HepG2 (cell line): ENCODE measurements at regions not wholly inside any gene's neighbourhood (a gene's known extent, or its start where the extent isn't known, plus 50 kb on each side); places are given as distances from the start of the nearest gene placed in this dataset.

Experiments used
- EP300 ChIP-seq, 3 experiments: sonication (generic) in 1 of 3; formaldehyde crosslinking in 1 of 3; IDR thresholded peaks; 2 replicates each; pipeline versions ENCODE4 v1.5.1 to v1.6.1; 2011 to 2020; ENCODE audit warnings: low read depth in 2 of 3, low read length in 2 of 3, borderline replicate concordance in 1 of 3, improper control_type of control experiment in 1 of 3, mild to moderate bottlenecking in 1 of 3, missing genetic modification reagents in 1 of 3, moderate library complexity in 1 of 3
- EZH2 ChIP-seq: conservative IDR thresholded peaks from 2 replicates; pipeline ENCODE4 v1.6.1; 2012; ENCODE audit warnings: mild to moderate bottlenecking, low read depth, low read length, moderate library complexity
- FOXK1 ChIP-seq: sonication (generic); formaldehyde crosslinking; IDR thresholded peaks from 2 replicates; pipeline ENCODE4 v1.4.0; 2020; ENCODE audit warnings: low read depth, missing genetic modification reagents, borderline replicate concordance
- FOXM1 ChIP-seq: sonication (generic); formaldehyde crosslinking; IDR thresholded peaks from 2 replicates; pipeline ENCODE4 v1.5.0; 2020; ENCODE audit warnings: missing genetic modification reagents
- KAT7 ChIP-seq: IDR thresholded peaks from 2 replicates; pipeline ENCODE4 v1.6.1; 2018; ENCODE audit warnings: borderline replicate concordance, missing compliant biosample characterization
- XBP1 ChIP-seq: sonication (generic); formaldehyde crosslinking; IDR thresholded peaks from 2 replicates; pipeline ENCODE4 v1.5.0; 2020; ENCODE audit warnings: missing genetic modification reagents
- ZBTB33 ChIP-seq: sonication (generic); formaldehyde crosslinking; IDR thresholded peaks from 2 replicates; pipeline ENCODE4 v1.4.0; 2020; ENCODE audit warnings: missing genetic modification reagents
- ZNF354B ChIP-seq: sonication (generic); formaldehyde crosslinking; IDR thresholded peaks from 2 replicates; pipeline ENCODE4 v1.8.0; 2022; ENCODE audit warnings: mild to moderate bottlenecking, missing genetic modification reagents
- ZNF441 ChIP-seq: sonication (generic); formaldehyde crosslinking; IDR thresholded peaks from 2 replicates; pipeline ENCODE4 v1.7.0; 2021; ENCODE audit warnings: missing genetic modification reagents, borderline replicate concordance
- ZNF549 ChIP-seq: sonication (generic); formaldehyde crosslinking; IDR thresholded peaks from 2 replicates; pipeline ENCODE4 v1.5.0; 2020; ENCODE audit warnings: missing genetic modification reagents
- ZNF761 ChIP-seq: sonication (generic); formaldehyde crosslinking; conservative IDR thresholded peaks from 2 replicates; pipeline ENCODE4 v1.4.0; 2020; ENCODE audit warnings: mild to moderate bottlenecking, missing genetic modification reagents
- TF ChIP-seq, protein P1 (sequence below): sonication (generic); formaldehyde crosslinking; IDR thresholded peaks from 2 replicates; pipeline ENCODE4 v1.5.0; 2020; ENCODE audit warnings: mild to moderate bottlenecking, missing genetic modification reagents, moderate library complexity

- TF ChIP-seq ZNF441 (no peak), KAT7 (CRISPR knock-in tag) (no peak), XBP1 (CRISPR knock-in tag) (no peak), ZNF354B (no peak), ZBTB33 (CRISPR knock-in tag) (no peak), FOXK1 (CRISPR knock-in tag) (no peak), ZNF549 (CRISPR knock-in tag) (no peak), ZNF761 (CRISPR knock-in tag) (no peak), FOXM1 (CRISPR knock-in tag) (no peak), EZH2 (peak; percentile 40; the same call in 1 of the 2 replicates), EP300 (IDR thresholded peaks at IDR 0.05; ENCODE audit: low read depth in 2 of 2, low read length in 2 of 2) (no peak), EP300 (CRISPR knock-in tag; IDR thresholded peaks at IDR 0.05; ENCODE audit: borderline replicate concordance) (no peak)
- TF ChIP-seq, protein P1, sequence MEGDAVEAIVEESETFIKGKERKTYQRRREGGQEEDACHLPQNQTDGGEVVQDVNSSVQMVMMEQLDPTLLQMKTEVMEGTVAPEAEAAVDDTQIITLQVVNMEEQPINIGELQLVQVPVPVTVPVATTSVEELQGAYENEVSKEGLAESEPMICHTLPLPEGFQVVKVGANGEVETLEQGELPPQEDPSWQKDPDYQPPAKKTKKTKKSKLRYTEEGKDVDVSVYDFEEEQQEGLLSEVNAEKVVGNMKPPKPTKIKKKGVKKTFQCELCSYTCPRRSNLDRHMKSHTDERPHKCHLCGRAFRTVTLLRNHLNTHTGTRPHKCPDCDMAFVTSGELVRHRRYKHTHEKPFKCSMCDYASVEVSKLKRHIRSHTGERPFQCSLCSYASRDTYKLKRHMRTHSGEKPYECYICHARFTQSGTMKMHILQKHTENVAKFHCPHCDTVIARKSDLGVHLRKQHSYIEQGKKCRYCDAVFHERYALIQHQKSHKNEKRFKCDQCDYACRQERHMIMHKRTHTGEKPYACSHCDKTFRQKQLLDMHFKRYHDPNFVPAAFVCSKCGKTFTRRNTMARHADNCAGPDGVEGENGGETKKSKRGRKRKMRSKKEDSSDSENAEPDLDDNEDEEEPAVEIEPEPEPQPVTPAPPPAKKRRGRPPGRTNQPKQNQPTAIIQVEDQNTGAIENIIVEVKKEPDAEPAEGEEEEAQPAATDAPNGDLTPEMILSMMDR (CRISPR knock-in tag): no peak
Observed at GRCh38 chr22:46071451-46072109, 78.7 kb upstream of the PPARA start.
